ENCODE measurements at regions not wholly inside any gene's neighbourhood (a gene's known extent, or its start where the extent isn't known, plus 50 kb on each side); places are given as distances from the start of the nearest gene placed in this dataset.

DNA sequence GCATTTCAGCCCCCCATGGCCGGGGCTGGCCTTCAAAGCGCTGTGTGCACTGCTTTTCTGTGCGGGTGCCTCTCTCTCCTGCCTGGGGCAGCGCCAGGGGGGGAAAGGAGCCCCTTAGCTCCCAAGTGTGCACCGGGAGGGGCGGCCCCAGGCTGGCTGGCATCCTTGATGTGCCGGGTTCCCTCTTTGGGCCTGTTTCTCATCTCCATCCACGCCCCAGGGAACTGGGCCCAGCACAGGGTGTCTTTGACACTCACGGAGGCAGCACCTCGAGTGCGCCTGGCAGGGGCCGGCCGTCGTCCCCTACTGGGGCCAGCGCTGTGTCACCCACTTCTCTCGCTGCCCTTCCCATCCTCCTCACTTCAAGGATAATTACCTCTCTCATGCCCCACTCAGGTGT, 324.3 kb downstream of the TEX29 start:
- H3K4me3 ChIP-seq: no peak overlapping the region
- H3K9ac ChIP-seq (ENCODE audit: insufficient read depth in 1 of 2, low read length in 2 of 2): no peak overlapping the region
- ATAC-seq (ENCODE audit: insufficient read depth, low FRiP score) (no peak), DNase-seq (no peak)
- H3K4me1 ChIP-seq (ENCODE audit: control insufficient read depth in 5 of 5, insufficient read depth in 5 of 5, low read length in 5 of 5): no peaks in the 10 kb centered on the region
- TF ChIP-seq, protein P1, sequence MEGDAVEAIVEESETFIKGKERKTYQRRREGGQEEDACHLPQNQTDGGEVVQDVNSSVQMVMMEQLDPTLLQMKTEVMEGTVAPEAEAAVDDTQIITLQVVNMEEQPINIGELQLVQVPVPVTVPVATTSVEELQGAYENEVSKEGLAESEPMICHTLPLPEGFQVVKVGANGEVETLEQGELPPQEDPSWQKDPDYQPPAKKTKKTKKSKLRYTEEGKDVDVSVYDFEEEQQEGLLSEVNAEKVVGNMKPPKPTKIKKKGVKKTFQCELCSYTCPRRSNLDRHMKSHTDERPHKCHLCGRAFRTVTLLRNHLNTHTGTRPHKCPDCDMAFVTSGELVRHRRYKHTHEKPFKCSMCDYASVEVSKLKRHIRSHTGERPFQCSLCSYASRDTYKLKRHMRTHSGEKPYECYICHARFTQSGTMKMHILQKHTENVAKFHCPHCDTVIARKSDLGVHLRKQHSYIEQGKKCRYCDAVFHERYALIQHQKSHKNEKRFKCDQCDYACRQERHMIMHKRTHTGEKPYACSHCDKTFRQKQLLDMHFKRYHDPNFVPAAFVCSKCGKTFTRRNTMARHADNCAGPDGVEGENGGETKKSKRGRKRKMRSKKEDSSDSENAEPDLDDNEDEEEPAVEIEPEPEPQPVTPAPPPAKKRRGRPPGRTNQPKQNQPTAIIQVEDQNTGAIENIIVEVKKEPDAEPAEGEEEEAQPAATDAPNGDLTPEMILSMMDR (IDR thresholded peaks at IDR 0.05; ENCODE audit: control extremely low read depth, extremely low read depth): no peak
- H3K36me3 ChIP-seq (ENCODE audit: control insufficient read depth in 4 of 4, insufficient read depth in 4 of 4, low read length in 4 of 4): no peaks in the 10 kb centered on the region
- H3K9me3 ChIP-seq (ENCODE audit: control insufficient read depth in 4 of 4, insufficient read depth in 3 of 4, low read length in 3 of 4): no peaks in the 10 kb centered on the region
- 83 to 90% methylated on average over 15 to 16 of the region's 16 CpGs for WGBS, 2 donors
- H3K27me3 ChIP-seq (ENCODE audit: control insufficient read depth in 3 of 3, insufficient read depth in 3 of 3, low read length in 2 of 3): peaks cover 0 to 9% (median 5%) of the 10 kb centered on the region in 3 donors
- H3K27ac ChIP-seq (ENCODE audit: low read depth in 1 of 2, low read length in 1 of 2): no peak overlapping the region

DNA sequence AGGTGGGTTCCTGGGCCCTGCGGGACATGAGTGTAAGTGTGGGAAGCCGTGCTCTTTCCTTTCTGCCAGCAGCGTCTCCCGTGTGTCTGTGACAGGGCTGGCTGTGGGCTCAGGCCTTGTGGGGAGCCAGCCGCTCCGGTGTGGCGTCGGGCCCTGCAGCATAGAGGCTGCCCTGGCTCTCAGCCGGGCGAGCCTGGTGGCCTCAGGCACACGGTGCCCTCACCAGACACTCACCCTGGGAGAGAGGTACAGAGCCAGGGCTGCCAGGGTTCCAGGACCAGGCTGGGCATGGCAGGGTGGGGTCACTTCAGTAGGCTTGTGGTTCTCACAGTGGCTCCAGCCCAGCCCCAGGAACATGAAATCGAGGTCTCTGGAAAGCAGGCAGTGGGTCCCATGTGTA, 324.8 kb downstream of the TEX29 start:
- 91 to 98% methylated on average over 12 of the region's 12 CpGs for WGBS, 2 donors
- Histone ChIP-seq H3K36me3 (ENCODE audit: control insufficient read depth in 4 of 4, insufficient read depth in 4 of 4, low read length in 4 of 4) (no peaks in the 10 kb centered on the region), H3K27me3 (ENCODE audit: control insufficient read depth in 3 of 3, insufficient read depth in 3 of 3, low read length in 2 of 3) (peaks cover 2 to 11% (median 5%) of the 10 kb centered on the region in 3 donors), H3K9me3 (ENCODE audit: control insufficient read depth in 4 of 4, insufficient read depth in 3 of 4, low read length in 3 of 4) (no peaks in the 10 kb centered on the region), H3K9ac (ENCODE audit: insufficient read depth in 1 of 2, low read length in 2 of 2) (no peak overlapping the region), H3K4me1 (ENCODE audit: control insufficient read depth in 5 of 5, insufficient read depth in 5 of 5, low read length in 5 of 5) (no peaks in the 10 kb centered on the region), H3K27ac (ENCODE audit: low read depth in 1 of 2, low read length in 1 of 2) (no peak overlapping the region), H3K4me3 (no peak overlapping the region)
- ATAC-seq (ENCODE audit: insufficient read depth, low FRiP score) (no peak), DNase-seq (no peak)
- TF ChIP-seq, protein P1 (IDR thresholded peaks at IDR 0.05; ENCODE audit: control extremely low read depth, extremely low read depth): no peak

DNA sequence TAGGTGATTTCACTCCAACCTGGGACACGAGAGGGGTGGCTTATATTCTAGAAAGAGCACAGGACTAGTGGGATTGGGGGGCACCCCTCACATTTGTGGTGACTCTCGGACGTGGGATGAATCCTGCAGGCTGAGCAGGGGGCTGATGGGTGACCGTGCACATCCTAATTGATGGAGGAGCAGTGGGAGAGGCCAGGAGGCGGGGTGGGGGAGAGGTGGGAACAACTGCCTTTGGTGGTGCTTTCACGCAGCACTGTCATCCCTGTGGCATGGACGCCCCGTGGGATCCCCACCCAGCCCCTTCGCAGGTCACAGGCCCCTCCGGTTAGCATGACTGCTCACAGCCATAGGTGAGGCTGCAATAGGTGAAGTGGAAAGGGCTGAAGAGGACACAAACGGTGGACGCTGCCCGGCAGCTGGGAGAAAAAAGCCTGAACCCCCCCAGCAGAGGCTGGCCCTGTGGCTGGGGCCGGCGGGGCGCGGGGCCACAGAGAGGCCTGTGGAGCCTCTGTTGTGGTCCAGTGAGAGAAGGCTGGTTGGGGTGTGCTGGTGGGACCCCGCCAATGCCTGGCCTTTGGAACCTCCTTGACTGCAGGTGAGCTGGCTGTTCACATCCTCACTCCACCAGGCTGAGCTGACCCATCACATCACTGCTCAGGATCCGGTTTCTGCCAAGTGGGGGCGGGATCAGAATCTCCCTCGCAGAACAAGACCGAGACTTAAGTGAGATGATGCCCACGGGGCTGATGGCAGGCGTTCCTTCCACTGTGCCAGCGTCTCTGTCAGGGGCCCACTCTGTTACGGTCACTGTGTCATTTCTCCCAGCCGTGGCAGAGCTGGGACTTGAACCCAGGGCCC, 325.4 kb downstream of the TEX29 start:
- no peak for DNase-seq
- H3K9ac ChIP-seq (ENCODE audit: insufficient read depth in 1 of 2, low read length in 2 of 2): no peak overlapping the region

More for the DNA sequence above, 325.4 kb downstream of the TEX29 start:
- WGBS, 2 donors: 89 to 92% methylated on average over 27 of the region's 27 CpGs
- no peaks in the 10 kb centered on the region for H3K9me3 ChIP-seq (ENCODE audit: control insufficient read depth in 4 of 4, insufficient read depth in 3 of 4, low read length in 3 of 4)
- ATAC-seq (ENCODE audit: insufficient read depth, low FRiP score): no peak
- no peak overlapping the region for H3K27ac ChIP-seq (ENCODE audit: low read depth in 1 of 2, low read length in 1 of 2)
- TF ChIP-seq, protein P1 (IDR thresholded peaks at IDR 0.05; ENCODE audit: control extremely low read depth, extremely low read depth): no peak
- peaks cover 3 to 12% (median 6%) of the 10 kb centered on the region in 3 donors for H3K27me3 ChIP-seq (ENCODE audit: control insufficient read depth in 3 of 3, insufficient read depth in 3 of 3, low read length in 2 of 3)
- no peaks in the 10 kb centered on the region for H3K4me1 ChIP-seq (ENCODE audit: control insufficient read depth in 5 of 5, insufficient read depth in 5 of 5, low read length in 5 of 5)
- H3K4me3 ChIP-seq: no peak overlapping the region
- H3K36me3 ChIP-seq (ENCODE audit: control insufficient read depth in 4 of 4, insufficient read depth in 4 of 4, low read length in 4 of 4): no peaks in the 10 kb centered on the region
